PC-3 (cell line): ENCODE measurements at regions not wholly inside any gene's neighbourhood (a gene's known extent, or its start where the extent isn't known, plus 50 kb on each side); places are given as distances from the start of the nearest gene placed in this dataset.

ENCODE experiments used
- CTCF ChIP-seq: fragments of 300-600 bp; sonication (generic); conservative IDR thresholded peaks from 2 replicates; pipeline ENCODE4 v1.5.1; 2017; ENCODE audit warnings: antibody characterized with exemption, low read depth, mild to moderate bottlenecking, low read length
- EZH2 ChIP-seq: fragments of 300-600 bp; sonication (generic); IDR thresholded peaks from one replicate; pipeline ENCODE4 v1.6.1; 2017; ENCODE audit warnings: antibody characterized with exemption, mild to moderate bottlenecking, low read length; ENCODE audit not compliant: unreplicated experiment

- TF ChIP-seq CTCF (no peak), EZH2 (no peak)
Observed at GRCh38 chrX:12021698-12022097, 116.6 kb upstream of the FRMPD4 start.
